H1 (cell line): ENCODE measurements at regions not wholly inside any gene's neighbourhood (a gene's known extent, or its start where the extent isn't known, plus 50 kb on each side); places are given as distances from the start of the nearest gene placed in this dataset.
A peak's percentile ranks its signal among the peaks of the same experiment; 100 is the strongest.

Source experiments
- CTCF ChIA-PET: fragments of 300-600 bp; sonication (Branson Sonifier 250); formaldehyde crosslinking; loops from one replicate; lab custom pipeline; 2021; ENCODE audit not compliant: partially characterized antibody; lab: Charles Lee
- POLR2A ChIA-PET: fragments of 300-600 bp; sonication (Branson Sonifier 250); formaldehyde crosslinking; loops from one replicate; lab custom pipeline; 2021; ENCODE audit warnings: inconsistent platforms; ENCODE audit not compliant: partially characterized antibody; lab: Charles Lee
- DNase-seq, 2 experiments: peaks; one replicate each; pipeline versions ENCODE4 v3.0.0 to v3.0.0-alpha.2; 2010 to 2022; ENCODE audit warnings: low spot score in 2 of 2, low read depth in 1 of 2, mixed read lengths in 1 of 2
- FAIRE-seq: peaks from 2 replicates; lab custom pipeline; 2011; peaks lifted over from hg19 to GRCh38; lab: Jason Lieb, UNC
- H2AFZ ChIP-seq: 2 replicates; pipeline ENCODE4 v1.8.1; 2012; ENCODE audit warnings: low read length, inconsistent platforms
- H2AK5ac ChIP-seq: 2 replicates; pipeline ENCODE4 v1.6.1; 2013; ENCODE audit warnings: low read depth, low read length
- H2BK120ac ChIP-seq: replicated peaks from 2 replicates; pipeline ENCODE3; 2013; ENCODE audit warnings: low read depth, low read length, inconsistent platforms
- H2BK12ac ChIP-seq: 2 replicates; pipeline ENCODE4 v1.6.1; 2013; ENCODE audit warnings: low read depth, low read length
- H2BK15ac ChIP-seq: 2 replicates; pipeline ENCODE4 v1.6.1; 2013; ENCODE audit warnings: low read length
- H2BK20ac ChIP-seq: 2 replicates; pipeline ENCODE4 v1.6.1; 2013; ENCODE audit warnings: low read length
- H2BK5ac ChIP-seq: 2 replicates; pipeline ENCODE4 v1.6.1; 2013; ENCODE audit warnings: low read depth, low read length
- H3K14ac ChIP-seq: 2 replicates; pipeline ENCODE4 v1.6.1; 2013; ENCODE audit warnings: inconsistent platforms; ENCODE audit not compliant: insufficient read length
- H3K18ac ChIP-seq: 2 replicates; pipeline ENCODE4 v1.6.1; 2013; ENCODE audit warnings: low read length; ENCODE audit errors: extremely low read depth
- H3K23ac ChIP-seq: 2 replicates; pipeline ENCODE4 v1.6.1; 2013; ENCODE audit warnings: inconsistent platforms; ENCODE audit not compliant: insufficient read length
- H3K23me2 ChIP-seq: 2 replicates; pipeline ENCODE4 v1.6.1; 2013; ENCODE audit warnings: low read depth, low read length
- H3K27ac ChIP-seq: 2 replicates; pipeline ENCODE4 v1.6.1; 2011; ENCODE audit warnings: low read depth, low read length, inconsistent platforms
- H3K27me3 ChIP-seq, 4 experiments: replicated peaks in 1 of 4; 1 replicate in 1 of 4; 2 replicates in 3 of 4; pipeline versions ENCODE4 v1.6.1 to v1.8.1; 2011 to 2013; ENCODE audit warnings: low read length in 3 of 4, mild to moderate bottlenecking in 3 of 4, inconsistent platforms in 2 of 4, mixed read lengths in 2 of 4, moderate library complexity in 1 of 4; ENCODE audit not compliant: control insufficient read depth in 3 of 4, insufficient read depth in 3 of 4; ENCODE audit errors: extremely low read depth in 1 of 4
- H3K36me3 ChIP-seq, 4 experiments: 2 replicates each; pipeline versions ENCODE4 v1.6.1 to v1.8.1; 2011 to 2013; ENCODE audit warnings: mild to moderate bottlenecking in 4 of 4, low read length in 3 of 4, moderate library complexity in 2 of 4, control low read depth in 1 of 4, inconsistent platforms in 1 of 4; ENCODE audit not compliant: insufficient read depth in 4 of 4, control insufficient read depth in 2 of 4
- H3K4ac ChIP-seq: replicated peaks from 2 replicates; pipeline ENCODE3; 2013; ENCODE audit warnings: low read length, low read depth, mixed read lengths, inconsistent platforms; ENCODE audit not compliant: insufficient read length
- H3K4me1 ChIP-seq, 4 experiments: replicated peaks in 1 of 4; 1 replicate in 1 of 4; 2 replicates in 3 of 4; pipeline versions ENCODE4 v1.6.1 to v1.8.1; 2011 to 2013; ENCODE audit warnings: low read length in 3 of 4, inconsistent platforms in 2 of 4, mixed read lengths in 1 of 4; ENCODE audit not compliant: insufficient read depth in 4 of 4, control insufficient read depth in 3 of 4
- H3K4me2 ChIP-seq, 2 experiments: 2 replicates each; pipeline versions ENCODE4 v1.6.1 to v1.8.1; 2011 to 2013; ENCODE audit warnings: low read depth in 2 of 2, low read length in 2 of 2, control low read depth in 1 of 2, inconsistent platforms in 1 of 2, mild to moderate bottlenecking in 1 of 2; ENCODE audit not compliant: insufficient read depth in 1 of 2
- H3K4me3 ChIP-seq, 4 experiments: fragments of 200-600, 300-600 bp in 1 of 4; sonication (generic), shearing (Covaris generic), sonication (Bioruptor Twin) in 1 of 4; 2 replicates each; pipeline versions ENCODE4 v1.5.1 to v1.8.1; 2011 to 2016; ENCODE audit warnings: low read length in 4 of 4, low read depth in 3 of 4, control low read depth in 2 of 4, inconsistent platforms in 2 of 4, mild to moderate bottlenecking in 2 of 4, mixed read lengths in 1 of 4, moderate library complexity in 1 of 4; ENCODE audit not compliant: insufficient read depth in 2 of 4; ENCODE audit errors: extremely low read depth in 1 of 4
- H3K56ac ChIP-seq: replicated peaks from 2 replicates; pipeline ENCODE3; 2013; ENCODE audit warnings: low read depth, mild to moderate bottlenecking, mixed read lengths, low read length, inconsistent platforms; ENCODE audit not compliant: insufficient read length
- H3K79me1 ChIP-seq: 2 replicates; pipeline ENCODE4 v1.6.1; 2013; ENCODE audit warnings: low read depth, low read length, control low read depth
- H3K79me2 ChIP-seq, 2 experiments: 2 replicates each; pipeline versions ENCODE4 v1.6.1 to v1.8.1; 2012 to 2013; ENCODE audit warnings: low read length in 2 of 2, mild to moderate bottlenecking in 2 of 2, inconsistent platforms in 1 of 2; ENCODE audit not compliant: insufficient read depth in 2 of 2, control insufficient read depth in 1 of 2
- H3K9ac ChIP-seq, 4 experiments: replicated peaks in 1 of 4; 1 replicate in 1 of 4; 2 replicates in 3 of 4; pipeline versions ENCODE4 v1.6.1 to v1.8.1; 2011 to 2013; ENCODE audit warnings: low read depth in 3 of 4, low read length in 3 of 4, control low read depth in 2 of 4, mild to moderate bottlenecking in 2 of 4, moderate library complexity in 2 of 4, inconsistent platforms in 1 of 4; ENCODE audit errors: extremely low read depth in 1 of 4
- H3K9me3 ChIP-seq, 2 experiments: 2 replicates each; pipeline versions ENCODE4 v1.6.1 to v1.8.1; 2012 to 2013; ENCODE audit warnings: mild to moderate bottlenecking in 2 of 2, moderate library complexity in 2 of 2, control low read depth in 1 of 2, inconsistent platforms in 1 of 2, low read depth in 1 of 2, low read length in 1 of 2, mixed read lengths in 1 of 2; ENCODE audit not compliant: insufficient read depth in 2 of 2
- H4K20me1 ChIP-seq, 2 experiments: replicated peaks in 1 of 2; 2 replicates each; pipeline versions ENCODE3 to v1.8.1; 2011 to 2013; ENCODE audit warnings: inconsistent platforms in 2 of 2, low read length in 2 of 2, mild to moderate bottlenecking in 1 of 2; ENCODE audit not compliant: insufficient read depth in 2 of 2, control insufficient read depth in 1 of 2
- H4K5ac ChIP-seq: 2 replicates; pipeline ENCODE4 v1.6.1; 2013; ENCODE audit warnings: low read length, low read depth, mixed read lengths, inconsistent platforms; ENCODE audit not compliant: insufficient read length
- H4K8ac ChIP-seq: 2 replicates; pipeline ENCODE4 v1.8.0; 2013; ENCODE audit warnings: mild to moderate bottlenecking, moderate library complexity, low read length, inconsistent platforms; ENCODE audit not compliant: insufficient read depth; ENCODE audit errors: extremely low read depth
- H4K91ac ChIP-seq: replicated peaks from 2 replicates; pipeline ENCODE3; 2013; ENCODE audit warnings: low read length, mixed read lengths, inconsistent platforms; ENCODE audit not compliant: insufficient read length
- BACH1 ChIP-seq: IDR thresholded peaks from 2 replicates; pipeline ENCODE4 v1.6.1; 2012; ENCODE audit warnings: low read length, improper control_type of control experiment
- BCL11A ChIP-seq, 2 experiments: IDR thresholded peaks; one replicate each; pipeline ENCODE4 v1.6.1; 2011; ENCODE audit warnings: low read depth in 2 of 2, low read length in 2 of 2, mild to moderate bottlenecking in 2 of 2
- CHD2 ChIP-seq: IDR thresholded peaks from 2 replicates; pipeline ENCODE4 v1.6.1; 2012; ENCODE audit warnings: low read length, improper control_type of control experiment
- CTCF ChIP-seq, 3 experiments: IDR thresholded peaks; 1 replicate in 2 of 3; 2 replicates in 1 of 3; pipeline versions ENCODE4 v1.5.1 to v1.6.1; 2011; ENCODE audit warnings: low read length in 3 of 3, mild to moderate bottlenecking in 3 of 3, inconsistent platforms in 2 of 3, low read depth in 1 of 3, moderate library complexity in 1 of 3; ENCODE audit not compliant: insufficient read depth in 1 of 3; ENCODE audit errors: control extremely low read depth in 1 of 3
- GABPA ChIP-seq: IDR thresholded peaks from 2 replicates; pipeline ENCODE4 v1.6.1; 2011; ENCODE audit warnings: mild to moderate bottlenecking, low read length, moderate library complexity, borderline replicate concordance; ENCODE audit not compliant: insufficient read depth
- JUND ChIP-seq: IDR thresholded peaks from 2 replicates; pipeline ENCODE4 v1.6.1; 2011; ENCODE audit warnings: mild to moderate bottlenecking, improper control_type of control experiment, low read length
- NRF1 ChIP-seq: IDR thresholded peaks from 2 replicates; pipeline ENCODE4 v1.6.1; 2011; ENCODE audit warnings: mild to moderate bottlenecking, low read depth, low read length, improper control_type of control experiment
- PHF8 ChIP-seq: fragments of 200-600 bp; sonication (generic); conservative IDR thresholded peaks from 2 replicates; pipeline ENCODE4 v1.7.1; 2012; ENCODE audit warnings: low read depth, mild to moderate bottlenecking, inconsistent platforms, low read length, moderate library complexity
- POLR2A ChIP-seq, 2 experiments: IDR thresholded peaks; 1 replicate in 1 of 2; 2 replicates in 1 of 2; pipeline ENCODE4 v1.6.1; 2011; ENCODE audit warnings: low read depth in 2 of 2, low read length in 2 of 2, mild to moderate bottlenecking in 2 of 2; ENCODE audit errors: control extremely low read depth in 1 of 2
- POU5F1 ChIP-seq: IDR thresholded peaks from 2 replicates; pipeline ENCODE4 v1.6.1; 2011; ENCODE audit warnings: low read depth, mild to moderate bottlenecking, low read length, moderate library complexity
- RNF2 ChIP-seq: fragments of 200-900, 300-1000 bp; sonication (generic); IDR thresholded peaks from 2 replicates; pipeline ENCODE4 v1.7.1; 2016; ENCODE audit warnings: borderline replicate concordance, low read depth, mild to moderate bottlenecking, antibody characterized with exemption, low read length; ENCODE audit not compliant: poor library complexity, severe bottlenecking; ENCODE audit errors: missing control alignments
- SAP30 ChIP-seq: fragments of 300-600 bp; sonication (generic); IDR thresholded peaks from 2 replicates; pipeline ENCODE4 v1.7.1; 2012; ENCODE audit warnings: low read length, moderate library complexity, mild to moderate bottlenecking, inconsistent platforms; ENCODE audit not compliant: insufficient read depth, insufficient replicate concordance
- TAF1 ChIP-seq: IDR thresholded peaks from 2 replicates; pipeline ENCODE4 v1.6.1; 2011; ENCODE audit warnings: mild to moderate bottlenecking, low read depth, low read length
- WGBS, 2 experiments: shearing (Covaris generic) in 1 of 2; methylation state at CpG; one replicate each; pipeline versions ENCODE4 v1.1.6 to v1.1.7; 2013 to 2015; ENCODE audit warnings: low lambda C conversion rate in 2 of 2, mixed read lengths in 2 of 2, inconsistent platforms in 1 of 2, low coverage in 1 of 2, missing lambda C conversion rate in 1 of 2; ENCODE audit not compliant: insufficient replicate concordance in 2 of 2, insufficient coverage in 1 of 2, insufficient read length in 1 of 2; ENCODE audit errors: extremely low coverage in 1 of 2, missing lambda C conversion rate in 1 of 2; 5-methylcytosine and 5-hydroxymethylcytosine counted together

DNA sequence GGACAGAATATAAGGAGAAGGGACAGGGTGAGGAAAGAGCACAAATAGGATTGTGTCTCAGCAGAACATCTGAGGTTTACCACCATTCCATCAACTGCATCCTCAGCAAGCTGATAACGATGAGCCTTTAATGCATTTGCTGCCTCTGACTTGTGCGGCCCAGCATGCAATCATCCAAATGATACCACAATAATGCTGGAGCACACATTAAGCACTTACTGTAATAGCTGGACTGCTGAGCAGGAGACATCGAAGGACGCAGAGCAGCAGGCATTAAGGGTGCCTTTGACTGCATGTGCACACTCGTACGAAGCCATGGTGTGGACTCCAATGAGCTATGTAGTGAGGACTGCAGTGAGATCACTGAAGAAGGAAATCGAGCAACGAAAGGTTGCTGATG is 469.4 kb downstream of the FOXO1 start:
- H2BK5ac ChIP-seq = no peak overlapping the region
- H2BK12ac ChIP-seq = no peak overlapping the region

More for the DNA sequence above, 469.4 kb downstream of the FOXO1 start:
- Histone ChIP-seq H4K91ac (no peak overlapping the region), H4K5ac (no peak overlapping the region), H3K4me1 (no peaks in the 10 kb centered on the region; a peak in 1 of 7 replicates), H3K79me1 (no peaks in the 10 kb centered on the region), H2AFZ (no peak overlapping the region), H2BK20ac (no peak overlapping the region), H3K4ac (peak overlapping the region; percentile 19), H3K79me2 (no peaks in the 10 kb centered on the region), H3K9ac (no peak overlapping the region), H2BK120ac (no peak overlapping the region), H3K18ac (no peak overlapping the region), H3K23ac (no peak overlapping the region), H3K4me3 (no peak overlapping the region), H3K23me2 (peaks cover 4% of the 10 kb centered on the region; the same call in 1 of the 2 replicates), H3K27me3 (no peaks in the 10 kb centered on the region), H3K4me2 (no peak overlapping the region), H3K56ac (no peak overlapping the region), H2BK15ac (no peak overlapping the region), H3K36me3 (no peaks in the 10 kb centered on the region), H3K27ac (no peak overlapping the region), H4K20me1 (peaks cover 0 to 2% of the 10 kb centered on the region in 2 experiments), H4K8ac (no peak overlapping the region), H3K9me3 (no peaks in the 10 kb centered on the region), H3K14ac (no peak overlapping the region), H2AK5ac (no peak overlapping the region)
- 90% methylated on average over 8 of the region's 8 CpGs; no CpG with 5 or more reads in 1 of the 2 experiments for WGBS, 2 experiments
- ChIA-PET POLR2A (no interaction called here), CTCF (interaction anchor here (1.7 kb wide), 1 partner anchor 128 kb away, joined by 3 read pairs; no protein-coding TSS in a partner anchor)
- FAIRE-seq (no peak), DNase-seq (no peak)
- TF ChIP-seq CTCF (IDR thresholded peaks at IDR 0.05; ENCODE audit: control extremely low read depth in 1 of 3, insufficient read depth in 1 of 3, low read depth in 1 of 3, low read length in 3 of 3) (no peak), CHD2 (no peak), TAF1 (no peak), POLR2A (IDR thresholded peaks at IDR 0.05; ENCODE audit: control extremely low read depth in 1 of 2, low read depth in 2 of 2, low read length in 2 of 2) (no peak), POU5F1 (no peak), PHF8 (no peak), BACH1 (no peak), RNF2 (no peak), JUND (no peak), SAP30 (no peak), NRF1 (no peak), BCL11A (IDR thresholded peaks at IDR 0.05; ENCODE audit: low read depth in 2 of 2, low read length in 2 of 2) (no peak), GABPA (no peak)
